ENCODE measurements at regions not wholly inside any gene's neighbourhood (a gene's known extent, or its start where the extent isn't known, plus 50 kb on each side); places are given as distances from the start of the nearest gene placed in this dataset.
A peak's percentile ranks its signal among the peaks of the same experiment; 100 is the strongest.

GRCh38 chr3:13157986-13158385 is 84.8 kb upstream of the IQSEC1 start:
- no peak overlapping the region for H3K9ac ChIP-seq (ENCODE audit: low read depth, low read length)

GRCh38 chr3:13152826-13153710 is 79.8 kb upstream of the IQSEC1 start:
- Histone ChIP-seq H3K9me3 (ENCODE audit: control insufficient read depth, insufficient read depth, low read length) (0 out of 2 replicates have a peak, but pooled peaks cover 4% of the 10 kb centered on the region), H3K4me1 (ENCODE audit: control insufficient read depth, insufficient read depth, low read length) (no peaks in the 10 kb centered on the region), H3K9ac (ENCODE audit: low read depth, low read length) (no peak overlapping the region), H3K27me3 (ENCODE audit: control insufficient read depth, insufficient read depth, low read length) (no peaks in the 10 kb centered on the region), H3K36me3 (ENCODE audit: control insufficient read depth, insufficient read depth, low read length) (no peaks in the 10 kb centered on the region), H3K27ac (ENCODE audit: low read depth, low read length) (no peak overlapping the region), H3K4me3 (ENCODE audit: low read depth, low read length) (no peak overlapping the region)

More at GRCh38 chr3:13157986-13158385, 84.8 kb upstream of the IQSEC1 start:
- Histone ChIP-seq H3K4me1 (ENCODE audit: control insufficient read depth, insufficient read depth, low read length) (peaks cover 29% of the 10 kb centered on the region), H3K9me3 (ENCODE audit: control insufficient read depth, insufficient read depth, low read length) (0 out of 2 replicates have a peak, but pooled peaks cover 4% of the 10 kb centered on the region), H3K4me3 (ENCODE audit: low read depth, low read length) (no peak overlapping the region), H3K27ac (ENCODE audit: low read depth, low read length) (peak overlapping the region; percentile 30), H3K36me3 (ENCODE audit: control insufficient read depth, insufficient read depth, low read length) (no peaks in the 10 kb centered on the region), H3K27me3 (ENCODE audit: control insufficient read depth, insufficient read depth, low read length) (no peaks in the 10 kb centered on the region)

DNA sequence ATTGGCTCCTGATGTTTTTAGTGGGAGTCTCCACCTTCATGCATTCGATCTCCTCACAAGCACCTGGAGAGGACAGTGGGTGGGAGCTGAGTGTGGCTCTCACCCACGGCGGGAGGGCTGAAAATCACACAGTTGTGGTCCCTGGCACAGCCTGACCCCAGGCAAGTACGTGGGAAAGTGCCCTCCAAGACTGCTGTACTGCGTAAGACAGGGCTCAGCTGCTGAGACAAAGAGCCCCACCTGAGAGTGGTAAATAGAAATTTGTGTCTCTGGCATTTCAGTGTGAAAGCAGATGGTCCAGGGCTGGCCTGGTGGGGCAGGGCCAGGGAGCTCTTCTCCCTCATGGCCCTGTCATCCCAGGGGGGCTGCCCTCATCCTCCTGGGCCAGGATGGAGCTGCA is 77.4 kb upstream of the IQSEC1 start:
- H3K4me3 ChIP-seq (ENCODE audit: low read depth, low read length): no peak overlapping the region
- H3K9me3 ChIP-seq (ENCODE audit: control insufficient read depth, insufficient read depth, low read length): 0 out of 2 replicates have a peak, but pooled peaks cover 4% of the 10 kb centered on the region
- no peak overlapping the region for H3K27ac ChIP-seq (ENCODE audit: low read depth, low read length)
- H3K9ac ChIP-seq (ENCODE audit: low read depth, low read length): no peak overlapping the region
- no peaks in the 10 kb centered on the region for H3K4me1 ChIP-seq (ENCODE audit: control insufficient read depth, insufficient read depth, low read length)
- no peaks in the 10 kb centered on the region for H3K27me3 ChIP-seq (ENCODE audit: control insufficient read depth, insufficient read depth, low read length)
- H3K36me3 ChIP-seq (ENCODE audit: control insufficient read depth, insufficient read depth, low read length): no peaks in the 10 kb centered on the region

DNA sequence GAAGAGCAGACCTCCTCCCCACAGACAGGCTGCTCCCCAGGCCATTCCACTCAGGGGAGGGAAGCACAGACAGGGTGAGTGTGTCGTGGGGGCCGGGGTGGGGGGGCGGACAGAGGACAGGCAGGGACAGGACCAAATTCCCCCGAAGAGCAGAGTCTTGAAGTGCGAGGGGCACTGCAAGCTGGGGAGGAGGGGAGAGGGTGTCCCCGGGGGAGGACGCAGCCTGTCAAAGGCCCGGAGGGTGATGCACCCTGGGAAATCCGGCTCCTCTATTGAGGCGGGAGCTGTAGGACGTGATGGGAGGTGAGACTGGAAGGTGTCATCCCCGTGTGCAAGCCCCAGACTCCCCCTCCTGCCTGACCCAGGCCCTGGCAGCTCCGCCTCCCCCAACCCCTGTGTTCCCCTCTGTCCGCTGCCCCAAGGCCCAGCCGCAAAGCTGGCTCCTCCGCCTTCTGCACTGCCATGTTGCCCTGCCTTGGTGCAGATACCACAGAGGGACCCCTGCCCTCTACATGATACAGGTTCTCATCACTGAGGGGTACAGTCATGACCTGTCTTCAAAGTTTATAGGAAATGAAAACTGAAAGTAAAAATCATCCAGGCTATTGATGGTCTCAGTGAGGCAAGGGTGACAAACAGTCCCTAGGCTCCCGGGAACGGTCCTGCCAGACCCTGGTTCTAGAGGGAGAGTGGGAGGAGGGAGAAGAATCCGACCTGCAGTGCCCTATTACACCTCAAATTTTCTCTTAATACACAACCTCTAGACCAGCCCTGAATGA is 76.3 kb upstream of the IQSEC1 start:
- H3K9ac ChIP-seq (ENCODE audit: low read depth, low read length): no peak overlapping the region
- no peak overlapping the region for H3K27ac ChIP-seq (ENCODE audit: low read depth, low read length)
- H3K4me1 ChIP-seq (ENCODE audit: control insufficient read depth, insufficient read depth, low read length): no peaks in the 10 kb centered on the region
- H3K27me3 ChIP-seq (ENCODE audit: control insufficient read depth, insufficient read depth, low read length): no peaks in the 10 kb centered on the region
- H3K4me3 ChIP-seq (ENCODE audit: low read depth, low read length): no peak overlapping the region
- H3K9me3 ChIP-seq (ENCODE audit: control insufficient read depth, insufficient read depth, low read length): no peaks in the 10 kb centered on the region
- no peaks in the 10 kb centered on the region for H3K36me3 ChIP-seq (ENCODE audit: control insufficient read depth, insufficient read depth, low read length)

DNA sequence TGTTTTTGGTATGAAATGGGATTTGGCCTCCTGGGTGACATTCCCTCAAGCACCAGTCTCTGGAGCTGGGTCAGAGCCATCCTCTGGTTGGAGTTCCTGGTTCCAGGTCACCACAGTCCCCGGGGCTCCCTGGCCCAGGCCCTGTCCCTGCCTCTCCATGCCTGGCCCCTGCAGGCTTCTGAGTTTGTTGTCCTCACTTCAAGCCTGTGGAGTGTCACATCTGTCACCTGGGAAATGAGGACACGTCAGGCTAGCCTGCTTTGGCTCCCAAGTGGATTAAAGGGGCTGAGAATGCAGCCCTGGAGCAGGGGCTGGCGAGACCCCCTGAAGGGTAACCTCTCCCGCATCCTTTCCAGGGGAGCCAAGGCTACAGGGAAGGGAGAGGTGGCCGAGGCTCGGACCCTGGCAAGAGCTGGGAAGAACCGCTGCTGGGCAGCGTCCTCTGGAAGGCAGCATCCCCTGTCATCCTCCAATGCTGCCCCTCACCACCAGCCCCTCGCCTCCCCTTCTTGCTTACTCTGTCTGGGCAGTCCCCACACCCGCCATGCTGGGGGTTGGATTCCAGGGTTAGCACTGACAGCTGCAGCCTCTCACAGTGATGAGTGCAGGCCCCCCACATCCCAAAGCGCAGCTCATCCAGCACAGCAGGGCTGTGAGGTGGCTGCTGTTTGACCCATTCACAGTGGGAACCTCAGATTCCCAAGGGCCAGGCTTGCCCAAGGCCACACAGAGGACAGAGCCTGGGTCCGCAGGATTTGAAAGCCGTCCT is 75.5 kb upstream of the IQSEC1 start:
- no peak overlapping the region for H3K4me3 ChIP-seq (ENCODE audit: low read depth, low read length)
- H3K27ac ChIP-seq (ENCODE audit: low read depth, low read length): no peak overlapping the region
- H3K4me1 ChIP-seq (ENCODE audit: control insufficient read depth, insufficient read depth, low read length): no peaks in the 10 kb centered on the region
- H3K9me3 ChIP-seq (ENCODE audit: control insufficient read depth, insufficient read depth, low read length): no peaks in the 10 kb centered on the region
- H3K27me3 ChIP-seq (ENCODE audit: control insufficient read depth, insufficient read depth, low read length): no peaks in the 10 kb centered on the region
- H3K36me3 ChIP-seq (ENCODE audit: control insufficient read depth, insufficient read depth, low read length): no peaks in the 10 kb centered on the region
- no peak overlapping the region for H3K9ac ChIP-seq (ENCODE audit: low read depth, low read length)

GRCh38 chr3:13148126-13148525 is 74.9 kb upstream of the IQSEC1 start:
- Histone ChIP-seq H3K27ac (ENCODE audit: low read depth, low read length) (no peak overlapping the region), H3K4me3 (ENCODE audit: low read depth, low read length) (no peak overlapping the region), H3K9me3 (ENCODE audit: control insufficient read depth, insufficient read depth, low read length) (no peaks in the 10 kb centered on the region), H3K36me3 (ENCODE audit: control insufficient read depth, insufficient read depth, low read length) (no peaks in the 10 kb centered on the region), H3K27me3 (ENCODE audit: control insufficient read depth, insufficient read depth, low read length) (no peaks in the 10 kb centered on the region), H3K4me1 (ENCODE audit: control insufficient read depth, insufficient read depth, low read length) (no peaks in the 10 kb centered on the region), H3K9ac (ENCODE audit: low read depth, low read length) (no peak overlapping the region)

GRCh38 chr3:13147344-13147743 is 74.1 kb upstream of the IQSEC1 start:
- H3K9me3 ChIP-seq (ENCODE audit: control insufficient read depth, insufficient read depth, low read length): no peaks in the 10 kb centered on the region
- no peaks in the 10 kb centered on the region for H3K36me3 ChIP-seq (ENCODE audit: control insufficient read depth, insufficient read depth, low read length)
- H3K4me3 ChIP-seq (ENCODE audit: low read depth, low read length): no peak overlapping the region
- no peaks in the 10 kb centered on the region for H3K4me1 ChIP-seq (ENCODE audit: control insufficient read depth, insufficient read depth, low read length)
- no peak overlapping the region for H3K9ac ChIP-seq (ENCODE audit: low read depth, low read length)
- no peaks in the 10 kb centered on the region for H3K27me3 ChIP-seq (ENCODE audit: control insufficient read depth, insufficient read depth, low read length)
- H3K27ac ChIP-seq (ENCODE audit: low read depth, low read length): no peak overlapping the region

DNA sequence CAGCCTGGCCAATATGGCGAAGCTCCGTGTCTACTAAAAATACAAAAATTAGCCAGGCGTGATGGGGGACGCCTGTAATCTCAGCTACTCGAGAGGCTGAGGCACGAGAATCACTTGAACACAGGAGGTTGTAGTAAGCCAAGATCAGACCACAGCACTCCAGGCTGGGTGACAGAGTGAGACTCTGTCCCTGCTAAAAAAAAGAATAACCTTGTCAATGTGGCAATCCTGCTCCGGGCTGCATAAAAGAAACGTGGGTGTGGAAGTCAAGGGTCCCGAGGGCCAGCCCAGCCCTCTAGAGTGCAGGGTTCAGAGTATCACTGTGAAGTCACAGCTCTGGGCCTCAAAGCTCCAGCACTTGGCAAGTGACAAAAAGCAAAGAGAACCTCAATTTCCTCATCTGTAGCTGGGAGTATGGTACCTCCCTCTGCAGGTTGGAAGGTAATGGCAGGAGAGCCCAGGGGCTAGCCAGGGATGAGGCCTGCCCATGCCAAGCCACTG is 73.5 kb upstream of the IQSEC1 start:
- H3K4me1 ChIP-seq (ENCODE audit: control insufficient read depth, insufficient read depth, low read length): no peaks in the 10 kb centered on the region
- no peaks in the 10 kb centered on the region for H3K36me3 ChIP-seq (ENCODE audit: control insufficient read depth, insufficient read depth, low read length)
- H3K9ac ChIP-seq (ENCODE audit: low read depth, low read length): no peak overlapping the region
- H3K4me3 ChIP-seq (ENCODE audit: low read depth, low read length): no peak overlapping the region
- no peaks in the 10 kb centered on the region for H3K27me3 ChIP-seq (ENCODE audit: control insufficient read depth, insufficient read depth, low read length)
- H3K27ac ChIP-seq (ENCODE audit: low read depth, low read length): no peak overlapping the region
- H3K9me3 ChIP-seq (ENCODE audit: control insufficient read depth, insufficient read depth, low read length): no peaks in the 10 kb centered on the region

DNA sequence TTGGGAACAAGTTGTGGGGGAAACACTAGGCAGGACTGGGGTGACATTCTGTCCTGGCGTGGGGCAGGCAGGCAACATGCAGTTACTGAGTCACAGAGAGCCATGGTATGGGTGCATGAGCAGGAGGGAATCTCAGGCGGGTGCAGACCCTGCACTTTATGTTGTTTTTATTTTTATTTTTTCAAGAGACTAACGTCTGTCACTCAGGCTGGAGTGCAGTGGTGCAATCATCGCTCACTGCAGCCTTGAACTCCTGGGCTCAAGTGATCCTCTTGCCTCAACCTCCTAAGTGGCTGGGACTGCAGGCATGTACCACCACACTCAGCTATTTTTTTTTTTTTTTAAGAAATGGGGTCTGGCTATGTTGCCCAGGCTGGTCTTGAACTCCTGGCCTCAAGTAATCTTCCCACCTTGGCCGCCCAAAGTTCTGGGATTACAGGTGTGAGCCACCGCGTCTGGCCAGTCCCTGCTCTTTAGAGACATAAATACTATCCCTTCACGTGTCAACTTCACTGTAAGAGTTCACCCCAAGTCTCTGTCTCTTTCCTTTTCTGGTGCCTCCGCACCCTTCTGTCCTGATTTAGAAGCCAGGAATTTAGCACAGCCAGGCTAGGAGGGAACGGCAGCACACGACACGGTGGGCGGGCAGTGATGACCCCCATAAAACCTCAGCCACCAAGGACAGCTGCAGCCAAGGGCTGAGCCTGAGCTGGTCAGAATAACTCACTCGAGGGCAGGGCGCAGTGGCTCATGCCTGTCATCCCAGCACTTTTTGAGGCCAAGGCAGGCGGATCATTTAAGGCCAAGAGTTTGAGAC is 72.8 kb upstream of the IQSEC1 start:
- Histone ChIP-seq H3K4me1 (ENCODE audit: control insufficient read depth, insufficient read depth, low read length) (no peaks in the 10 kb centered on the region), H3K36me3 (ENCODE audit: control insufficient read depth, insufficient read depth, low read length) (no peaks in the 10 kb centered on the region), H3K4me3 (ENCODE audit: low read depth, low read length) (no peak overlapping the region), H3K27me3 (ENCODE audit: control insufficient read depth, insufficient read depth, low read length) (no peaks in the 10 kb centered on the region), H3K9ac (ENCODE audit: low read depth, low read length) (no peak overlapping the region), H3K9me3 (ENCODE audit: control insufficient read depth, insufficient read depth, low read length) (no peaks in the 10 kb centered on the region), H3K27ac (ENCODE audit: low read depth, low read length) (no peak overlapping the region)

All from HUES48 (cell line).